HG03097 (cell line): ENCODE measurements at regions not wholly inside any gene's neighbourhood (a gene's known extent, or its start where the extent isn't known, plus 50 kb on each side); places are given as distances from the start of the nearest gene placed in this dataset.
"Not testable (repeated sequence)": the region's sequence is repeated elsewhere in the genome, so short reads cannot be mapped to it uniquely, and the experiment has no call there.

Experiments used
- ATAC-seq: cut with Tn5 transposase; IDR thresholded peaks from one replicate; pipeline ENCODE4 v1.9.1; 2021; ENCODE audit not compliant: unreplicated experiment, low FRiP score

- ATAC-seq = no peak
Observed at GRCh38 chr1:96096613-96097321, 624.8 kb upstream of the PTBP2 start.

GRCh38 chr1:96104506-96104905 lies 617.1 kb upstream of the PTBP2 start:
- ATAC-seq = no peak

GRCh38 chr1:96104906-96105305 lies 616.7 kb upstream of the PTBP2 start:
- ATAC-seq = no peak

- no peak for ATAC-seq
Observed at GRCh38 chr1:96116731-96117130, 604.9 kb upstream of the PTBP2 start.

- ATAC-seq = no peak
Observed at GRCh38 chr1:96130432-96130831, 591.2 kb upstream of the PTBP2 start.

- no peak for ATAC-seq
Observed at GRCh38 chr1:96144636-96145035, 576.9 kb upstream of the PTBP2 start.

GRCh38 chr1:96145492-96145891 lies 576.1 kb upstream of the PTBP2 start:
- ATAC-seq = no peak

GRCh38 chr1:96152957-96153356 lies 568.6 kb upstream of the PTBP2 start:
- not testable (repeated sequence) for ATAC-seq

- ATAC-seq = no peak
Observed at GRCh38 chr1:96157101-96157500, 564.5 kb upstream of the PTBP2 start.

- ATAC-seq = no peak
Observed at GRCh38 chr1:96159379-96159778, 562.2 kb upstream of the PTBP2 start.

- ATAC-seq = no peak
Observed at GRCh38 chr1:96164053-96164452, 557.5 kb upstream of the PTBP2 start.

- no peak for ATAC-seq
Observed at GRCh38 chr1:96178053-96178452, 543.5 kb upstream of the PTBP2 start.

- ATAC-seq = no peak
Observed at GRCh38 chr1:96183485-96183884, 538.1 kb upstream of the PTBP2 start.

GRCh38 chr1:96183928-96184327 lies 537.7 kb upstream of the PTBP2 start:
- ATAC-seq = no peak

GRCh38 chr1:96185181-96185580 lies 536.4 kb upstream of the PTBP2 start:
- ATAC-seq = no peak

GRCh38 chr1:96187020-96187419 lies 534.6 kb upstream of the PTBP2 start:
- no peak for ATAC-seq

GRCh38 chr1:96191165-96191564 lies 530.4 kb upstream of the PTBP2 start:
- no peak for ATAC-seq

- no peak for ATAC-seq
Observed at GRCh38 chr1:96206451-96206850, 515.1 kb upstream of the PTBP2 start.

- no peak for ATAC-seq
Observed at GRCh38 chr1:96207936-96208335, 513.6 kb upstream of the PTBP2 start.

GRCh38 chr1:96208428-96208827 lies 513.2 kb upstream of the PTBP2 start:
- ATAC-seq = no peak

- no peak for ATAC-seq
Observed at GRCh38 chr1:96210054-96210453, 511.5 kb upstream of the PTBP2 start.

- ATAC-seq = no peak
Observed at GRCh38 chr1:96211202-96211601, 510.4 kb upstream of the PTBP2 start.

GRCh38 chr1:96214982-96215381 lies 506.6 kb upstream of the PTBP2 start:
- ATAC-seq = no peak
